Sigmoid colon (tissue), 4 donors: ENCODE measurements at regions not wholly inside any gene's neighbourhood (a gene's known extent, or its start where the extent isn't known, plus 50 kb on each side); places are given as distances from the start of the nearest gene placed in this dataset.

Experiments
- EP300 ChIP-seq, 4 donors: sonication (generic); formaldehyde crosslinking; IDR thresholded peaks; one replicate each; pipeline ENCODE4 v1.6.1; 2017; ENCODE audit warnings: antibody characterized with exemption in 4 of 4
- POLR2A ChIP-seq, 2 donors: fragments of 450-650 bp; IDR thresholded peaks; one replicate each; pipeline ENCODE4 v1.6.1; 2016; ENCODE audit warnings: antibody characterized with exemption in 2 of 2, mild to moderate bottlenecking in 2 of 2, moderate library complexity in 2 of 2

DNA sequence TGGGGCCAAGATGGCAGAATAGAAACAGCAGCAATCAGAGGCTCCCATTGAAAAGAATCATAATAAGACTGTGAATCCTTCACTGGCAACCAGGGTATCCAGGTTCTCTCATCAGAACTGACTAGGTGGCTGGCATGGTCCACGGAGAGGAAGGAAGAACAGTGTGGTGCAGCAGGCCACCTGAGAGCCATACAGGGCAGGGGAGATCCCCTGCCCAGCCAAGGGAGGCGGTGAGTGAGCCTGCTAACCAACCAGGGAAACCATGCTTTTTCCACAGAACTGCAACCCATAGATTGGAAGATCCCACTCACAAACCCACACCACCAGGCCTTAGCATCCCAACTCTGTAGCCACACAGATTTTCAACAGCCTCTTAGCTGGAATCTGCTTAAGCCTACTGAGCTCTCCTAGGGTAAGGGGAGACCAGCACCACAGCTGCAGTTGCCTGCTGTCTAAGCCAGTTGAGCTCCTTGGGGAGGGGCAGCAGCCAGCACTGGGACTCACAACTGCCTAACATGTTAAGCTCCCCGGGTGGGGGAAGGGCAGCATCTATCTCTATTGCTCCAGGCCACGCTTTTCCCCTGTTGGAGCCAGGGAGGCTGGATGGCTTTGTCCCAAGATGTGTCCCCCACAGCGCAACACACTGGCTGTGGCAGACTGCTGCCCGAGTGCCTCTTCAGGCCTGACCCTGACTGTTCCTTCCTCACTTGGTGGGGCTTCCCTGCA lies 342.6 kb upstream of the CCDC196 start:
- TF ChIP-seq EP300 (IDR thresholded peaks at IDR 0.05) (no peak), POLR2A (IDR thresholded peaks at IDR 0.05) (no peak)
